Activated CD8-positive, alpha-beta memory T cell treated with anti-CD3 and anti-CD28 coated beads for 24 hours (primary cell): ENCODE measurements at regions not wholly inside any gene's neighbourhood (a gene's known extent, or its start where the extent isn't known, plus 50 kb on each side); places are given as distances from the start of the nearest gene placed in this dataset.
"Not testable (repeated sequence)": the region's sequence is repeated elsewhere in the genome, so short reads cannot be mapped to it uniquely, and the experiment has no call there.

ENCODE experiments used
- DNase-seq: peaks from one replicate; pipeline ENCODE4 v3.0.0-alpha.2; 2020

- DNase-seq = not testable (repeated sequence)
Measured at GRCh38 chr10:47711428-47711827, 52.0 kb downstream of the SYT15B start.

GRCh38 chr10:47710443-47710842 is 52.9 kb downstream of the SYT15B start:
- not testable (repeated sequence) for DNase-seq

GRCh38 chr10:47705698-47706414 is 57.5 kb downstream of the SYT15B start:
- peak; percentile 81 for DNase-seq

GRCh38 chr10:47701285-47701684 is 62.1 kb downstream of the SYT15B start:
- DNase-seq = not testable (repeated sequence)

GRCh38 chr10:47699854-47700253 is 63.5 kb downstream of the SYT15B start:
- not testable (repeated sequence) for DNase-seq

- DNase-seq = not testable (repeated sequence)
Measured at GRCh38 chr10:47696170-47696569, 67.2 kb downstream of the SYT15B start.

- not testable (repeated sequence) for DNase-seq
Measured at GRCh38 chr10:47695149-47695548, 68.2 kb downstream of the SYT15B start.

GRCh38 chr10:47690304-47690703 is 73.1 kb downstream of the SYT15B start:
- DNase-seq = not testable (repeated sequence)

GRCh38 chr10:47683826-47684475 is 79.4 kb downstream of the SYT15B start:
- DNase-seq = not testable (repeated sequence)

- DNase-seq = not testable (repeated sequence)
Measured at GRCh38 chr10:47681638-47681990, 81.8 kb downstream of the SYT15B start.

GRCh38 chr10:47680848-47681637 is 82.3 kb downstream of the SYT15B start:
- not testable (repeated sequence) for DNase-seq

- not testable (repeated sequence) for DNase-seq
Measured at GRCh38 chr10:47676102-47676501, 87.3 kb downstream of the SYT15B start.

- not testable (repeated sequence) for DNase-seq
Measured at GRCh38 chr10:47675577-47675976, 87.8 kb downstream of the SYT15B start.

- not testable (repeated sequence) for DNase-seq
Measured at GRCh38 chr10:47673128-47673527, 90.3 kb downstream of the SYT15B start.

GRCh38 chr10:47670857-47671256 is 92.5 kb downstream of the SYT15B start:
- not testable (repeated sequence) for DNase-seq

- DNase-seq = not testable (repeated sequence)
Measured at GRCh38 chr10:47661955-47662577, 101.3 kb downstream of the SYT15B start.

- DNase-seq = not testable (repeated sequence)
Measured at GRCh38 chr10:47656732-47657131, 106.7 kb downstream of the SYT15B start.

GRCh38 chr10:47654161-47654560 is 109.2 kb downstream of the SYT15B start:
- DNase-seq = not testable (repeated sequence)

GRCh38 chr10:47648594-47648993 is 114.8 kb downstream of the SYT15B start:
- not testable (repeated sequence) for DNase-seq

GRCh38 chr10:47647523-47648101 is 115.8 kb downstream of the SYT15B start:
- not testable (repeated sequence) for DNase-seq

GRCh38 chr10:47646686-47647273 is 116.6 kb downstream of the SYT15B start:
- DNase-seq = not testable (repeated sequence)

- DNase-seq = not testable (repeated sequence)
Measured at GRCh38 chr10:47626975-47627374, 103.5 kb upstream of the AGAP9 start.
